ENCODE measurements at regions not wholly inside any gene's neighbourhood (a gene's known extent, or its start where the extent isn't known, plus 50 kb on each side); places are given as distances from the start of the nearest gene placed in this dataset.

DNA sequence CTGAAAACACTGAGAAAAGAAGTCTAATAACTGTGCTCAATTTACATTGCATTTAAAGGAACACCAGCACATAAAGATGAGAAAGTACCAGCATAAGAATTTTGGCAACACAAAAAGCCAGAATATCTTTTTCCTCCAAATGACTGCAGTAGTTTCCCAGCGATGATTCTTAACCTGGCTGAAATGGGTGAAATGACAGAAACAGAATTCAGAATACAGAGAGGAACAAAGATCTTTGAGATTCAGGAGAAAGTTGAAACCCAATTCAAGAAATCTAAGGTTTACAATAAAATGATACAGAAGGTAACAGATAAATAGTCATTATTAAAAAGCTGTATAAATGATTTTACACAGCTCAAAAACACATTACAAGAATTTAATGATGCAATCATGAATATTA is 197.0 kb upstream of the EYS start:
- TF ChIP-seq, protein P1, sequence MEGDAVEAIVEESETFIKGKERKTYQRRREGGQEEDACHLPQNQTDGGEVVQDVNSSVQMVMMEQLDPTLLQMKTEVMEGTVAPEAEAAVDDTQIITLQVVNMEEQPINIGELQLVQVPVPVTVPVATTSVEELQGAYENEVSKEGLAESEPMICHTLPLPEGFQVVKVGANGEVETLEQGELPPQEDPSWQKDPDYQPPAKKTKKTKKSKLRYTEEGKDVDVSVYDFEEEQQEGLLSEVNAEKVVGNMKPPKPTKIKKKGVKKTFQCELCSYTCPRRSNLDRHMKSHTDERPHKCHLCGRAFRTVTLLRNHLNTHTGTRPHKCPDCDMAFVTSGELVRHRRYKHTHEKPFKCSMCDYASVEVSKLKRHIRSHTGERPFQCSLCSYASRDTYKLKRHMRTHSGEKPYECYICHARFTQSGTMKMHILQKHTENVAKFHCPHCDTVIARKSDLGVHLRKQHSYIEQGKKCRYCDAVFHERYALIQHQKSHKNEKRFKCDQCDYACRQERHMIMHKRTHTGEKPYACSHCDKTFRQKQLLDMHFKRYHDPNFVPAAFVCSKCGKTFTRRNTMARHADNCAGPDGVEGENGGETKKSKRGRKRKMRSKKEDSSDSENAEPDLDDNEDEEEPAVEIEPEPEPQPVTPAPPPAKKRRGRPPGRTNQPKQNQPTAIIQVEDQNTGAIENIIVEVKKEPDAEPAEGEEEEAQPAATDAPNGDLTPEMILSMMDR (IDR thresholded peaks at IDR 0.05; ENCODE audit: insufficient read depth, missing control alignments), result no peak
- no peak for DNase-seq (ENCODE audit: insufficient read length, low spot score)
- FAIRE-seq, result no peak

DNA sequence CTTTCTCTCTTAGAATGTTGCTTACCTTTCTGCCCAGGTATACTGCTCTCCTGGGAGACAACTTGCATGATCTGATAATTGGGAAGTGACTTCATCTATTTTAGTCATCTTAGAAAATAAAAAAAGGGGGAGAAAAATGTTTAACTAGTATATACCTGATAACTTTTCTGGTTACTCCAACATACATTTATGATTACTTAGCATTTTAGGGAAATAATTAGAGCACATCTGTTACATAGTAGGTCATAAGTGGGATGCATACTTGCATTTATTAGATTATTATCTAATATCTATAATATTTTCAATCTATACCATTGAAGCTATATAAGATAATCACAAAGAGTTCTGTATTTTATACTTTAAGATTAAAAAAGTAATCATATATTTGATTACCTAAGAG is 193.9 kb upstream of the EYS start:
- DNase-seq (ENCODE audit: insufficient read length, low spot score) (no peak), FAIRE-seq (no peak)
- TF ChIP-seq, protein P1 (IDR thresholded peaks at IDR 0.05; ENCODE audit: insufficient read depth, missing control alignments), result no peak

DNA sequence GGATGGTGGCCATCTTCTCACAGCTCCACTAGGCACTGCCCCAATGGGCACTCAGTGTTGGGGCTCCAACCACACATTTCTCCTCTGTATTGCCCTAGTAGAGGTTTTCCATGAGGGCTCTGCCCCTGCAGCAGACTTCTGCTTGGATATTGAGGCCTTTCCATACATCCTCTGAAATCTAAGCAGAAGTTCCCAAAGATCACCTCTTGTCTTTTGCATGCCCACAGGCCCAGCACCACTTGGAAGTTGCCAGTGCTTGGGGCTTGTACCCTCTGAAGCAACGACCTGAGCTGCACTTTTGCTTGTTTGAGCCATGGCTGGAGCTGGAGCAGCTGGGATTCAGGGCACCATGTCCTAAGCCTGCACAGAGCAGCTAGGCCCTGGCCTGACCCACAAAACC is 189.1 kb upstream of the EYS start:
- no peak for DNase-seq (ENCODE audit: insufficient read length, low spot score)
- no peak for FAIRE-seq
- TF ChIP-seq, protein P1 (IDR thresholded peaks at IDR 0.05; ENCODE audit: insufficient read depth, missing control alignments), result no peak

DNA sequence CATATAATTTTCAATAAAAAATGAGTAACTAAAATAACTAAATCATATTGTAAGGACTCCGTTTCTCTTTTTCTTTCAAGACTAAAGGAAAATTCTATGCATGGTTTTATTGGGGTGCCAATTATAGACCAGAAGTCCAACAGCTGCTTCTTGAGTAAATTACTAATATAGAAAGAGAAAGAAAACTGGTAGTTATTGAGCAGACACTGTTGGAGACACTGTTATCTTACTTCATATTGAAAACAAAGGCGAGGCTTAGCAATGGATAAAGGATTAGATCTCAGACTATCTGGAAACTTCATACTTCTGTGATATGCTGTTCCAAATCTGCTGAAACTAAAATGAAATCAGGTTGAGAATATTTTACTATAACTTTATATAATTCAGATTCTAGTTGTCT is 169.6 kb upstream of the EYS start:
- no peak for DNase-seq (ENCODE audit: insufficient read length, low spot score)
- FAIRE-seq, result no peak
- TF ChIP-seq, protein P1 (IDR thresholded peaks at IDR 0.05; ENCODE audit: insufficient read depth, missing control alignments), result no peak

- DNase-seq (ENCODE audit: insufficient read length, low spot score) (no peak), FAIRE-seq (no peak)
- TF ChIP-seq, protein P1 (IDR thresholded peaks at IDR 0.05; ENCODE audit: insufficient read depth, missing control alignments), result no peak
Measured at GRCh38 chr6:65852369-65852852, 145.4 kb upstream of the EYS start.

GRCh38 chr6:65830151-65830550 is 123.1 kb upstream of the EYS start:
- no peak for FAIRE-seq
- no peak for DNase-seq (ENCODE audit: insufficient read length, low spot score)
- TF ChIP-seq, protein P1 (IDR thresholded peaks at IDR 0.05; ENCODE audit: insufficient read depth, missing control alignments), result no peak

DNA sequence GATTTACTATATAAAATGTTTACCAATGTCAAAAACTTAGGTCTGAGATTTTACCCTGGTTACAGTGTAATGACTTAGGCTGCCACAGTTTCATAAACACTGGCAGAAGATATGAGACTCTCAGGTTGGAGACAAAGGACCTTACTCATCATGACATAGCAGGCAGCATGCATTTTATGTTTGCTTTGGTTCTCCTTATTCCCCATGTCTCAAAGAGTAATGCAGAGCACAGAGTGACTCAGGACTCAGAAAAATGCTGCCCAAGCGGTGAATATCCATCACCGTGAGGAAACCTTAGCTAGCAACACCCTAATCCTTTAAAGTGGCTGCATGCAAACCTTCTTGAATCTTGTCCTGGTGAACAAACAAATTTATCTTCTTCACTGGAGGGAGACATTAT is 112.1 kb upstream of the EYS start:
- FAIRE-seq (no peak), DNase-seq (ENCODE audit: insufficient read length, low spot score) (no peak)
- TF ChIP-seq, protein P1 (IDR thresholded peaks at IDR 0.05; ENCODE audit: insufficient read depth, missing control alignments), result no peak
